Right cardiac atrium (tissue), 5 donors: ENCODE measurements at regions not wholly inside any gene's neighbourhood (a gene's known extent, or its start where the extent isn't known, plus 50 kb on each side); places are given as distances from the start of the nearest gene placed in this dataset.

ENCODE experiments used
- ATAC-seq, 2 donors: fragments of 200-7000 bp; cut with Tn5 transposase; one replicate each; pipeline versions ENCODE4 v1.8.0 to v1.9.1; 2020; ENCODE audit warnings: moderate library complexity in 2 of 2, mild to moderate bottlenecking in 1 of 2
- DNase-seq, 3 donors: peaks; one replicate each; pipeline ENCODE4 v3.0.0-alpha.2; 2020
- H3K27ac ChIP-seq: one replicate; pipeline ENCODE4 v1.5.1; 2013; ENCODE audit warnings: mild to moderate bottlenecking, low read length, control low read depth, moderate library complexity
- H3K27me3 ChIP-seq: one replicate; pipeline ENCODE4 v1.6.1; 2013; ENCODE audit not compliant: control insufficient read depth, insufficient read depth
- H3K4me1 ChIP-seq: one replicate; pipeline ENCODE4 v1.6.1; 2013; ENCODE audit warnings: low read length; ENCODE audit not compliant: control insufficient read depth, insufficient read depth
- H3K4me3 ChIP-seq: one replicate; pipeline ENCODE4 v1.5.1; 2013; ENCODE audit warnings: low read length, control low read depth
- H3K9me3 ChIP-seq: one replicate; pipeline ENCODE4 v1.6.1; 2013; ENCODE audit warnings: low read length; ENCODE audit not compliant: control insufficient read depth
- WGBS: extraction: QIAGEN DNeasy Blood & Tissue Kit; methylation state at CpG from one replicate; pipeline ENCODE4 v1.1.7; 2013; 5-methylcytosine and 5-hydroxymethylcytosine counted together
- intact Hi-C, 4 donors: fragments of 100-400 bp; cut with DNase I; formaldehyde crosslinking; loops; one replicate each; pipeline versions ENCODE4 v1.11.0 to v1.14.0; 2022 to 2023
- donor health status: healthy with polysubstance abuse.
- donor health status: DM: no; HTN: yes; CAD: no.
- donor health status: DM: no; HTN: no; CAD: no.
- donor health status: DM: no; HTN: yes; CAD: no; lungs with severe emphysema.
- donor health status: DM: yes; HTN: yes; CAD: no.

- no peak overlapping the region for H3K4me3 ChIP-seq
- no peaks in the 10 kb centered on the region for H3K27me3 ChIP-seq
- no peaks in the 10 kb centered on the region for H3K4me1 ChIP-seq
- WGBS: 82% methylated on average over 1 of the region's 1 CpG
- ATAC-seq (no peak), DNase-seq (no peak)
- intact Hi-C loops: no loop called here
- H3K9me3 ChIP-seq: no peaks in the 10 kb centered on the region
- H3K27ac ChIP-seq: no peak overlapping the region
These were observed 338.8 kb downstream of the EPM2A start for GRCh38 chr6:145396499-145396898.

- ATAC-seq (no peak), DNase-seq (no peak)
- no peaks in the 10 kb centered on the region for H3K9me3 ChIP-seq
- 77% methylated on average over 4 of the region's 4 CpGs for WGBS
- no peak overlapping the region for H3K27ac ChIP-seq
- H3K4me3 ChIP-seq: no peak overlapping the region
- no peaks in the 10 kb centered on the region for H3K27me3 ChIP-seq
- no peaks in the 10 kb centered on the region for H3K4me1 ChIP-seq
- intact Hi-C loops: no loop called here
These were observed 334.8 kb downstream of the EPM2A start for GRCh38 chr6:145400508-145400907.

GRCh38 chr6:145405006-145405551, 330.2 kb downstream of the EPM2A start:
- no peak for ATAC-seq
- intact Hi-C loops: no loop called here
- no peak overlapping the region for H3K4me3 ChIP-seq
- no peaks in the 10 kb centered on the region for H3K9me3 ChIP-seq
- no peaks in the 10 kb centered on the region for H3K27me3 ChIP-seq
- no peak overlapping the region for H3K27ac ChIP-seq
- H3K4me1 ChIP-seq: no peaks in the 10 kb centered on the region
- no peak for DNase-seq
- WGBS: 78% methylated on average over 5 of the region's 5 CpGs

DNA sequence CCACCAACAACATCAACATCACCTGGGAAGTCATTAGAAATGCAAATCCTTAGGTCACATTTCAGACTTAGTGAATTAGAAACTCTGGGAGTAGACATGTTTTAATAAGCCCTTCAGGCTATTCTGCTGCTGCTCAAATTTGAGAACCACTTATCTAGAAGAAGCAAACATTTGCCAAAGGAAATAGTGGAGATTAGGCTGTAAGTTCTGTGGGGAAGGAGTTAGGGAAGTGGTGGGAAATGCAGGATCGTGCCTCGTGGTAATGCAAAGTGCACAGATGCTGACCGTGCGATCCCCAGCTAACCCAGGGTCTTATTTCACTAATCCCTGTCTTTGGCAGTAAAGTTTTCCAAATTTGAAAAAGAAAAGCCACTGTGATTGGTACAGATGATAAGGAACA, 328.5 kb downstream of the EPM2A start:
- no peak for DNase-seq
- no peak for ATAC-seq
- Histone ChIP-seq H3K27ac (no peak overlapping the region), H3K4me1 (no peaks in the 10 kb centered on the region), H3K9me3 (no peaks in the 10 kb centered on the region), H3K4me3 (no peak overlapping the region), H3K27me3 (no peaks in the 10 kb centered on the region)
- intact Hi-C loops: no loop called here
- WGBS: 23% methylated on average over 4 of the region's 4 CpGs

GRCh38 chr6:145415616-145416015, 319.7 kb downstream of the EPM2A start:
- H3K4me1 ChIP-seq: peaks cover 1% of the 10 kb centered on the region
- H3K27ac ChIP-seq: no peak overlapping the region
- ATAC-seq: no peak
- H3K27me3 ChIP-seq: no peaks in the 10 kb centered on the region
- intact Hi-C loops: no loop called here
- no peak for DNase-seq
- H3K4me3 ChIP-seq: no peak overlapping the region
- H3K9me3 ChIP-seq: no peaks in the 10 kb centered on the region
- WGBS: 68% methylated on average over 2 of the region's 2 CpGs

DNA sequence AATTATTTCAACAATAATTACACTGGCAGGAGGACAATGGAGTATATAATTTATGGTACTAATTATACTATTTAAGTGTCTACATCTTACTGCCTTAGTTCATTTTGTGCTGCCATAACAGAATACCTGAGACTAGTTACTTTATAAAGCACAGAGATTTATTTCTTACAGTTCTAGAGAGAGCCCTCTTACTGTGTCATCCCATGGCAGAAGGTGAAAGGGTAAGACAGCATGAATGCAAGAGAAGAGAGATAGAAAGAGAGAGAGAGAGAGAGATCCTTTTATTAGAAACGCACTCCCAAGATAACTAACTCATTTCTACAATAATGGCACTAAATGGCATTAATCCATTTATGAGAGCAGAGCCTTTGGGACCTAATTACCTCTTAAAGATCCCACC, 314.7 kb downstream of the EPM2A start:
- intact Hi-C loops: no loop called here

GRCh38 chr6:145423936-145424335, 311.4 kb downstream of the EPM2A start:
- no peaks in the 10 kb centered on the region for H3K9me3 ChIP-seq
- WGBS: 87% methylated on average over 3 of the region's 3 CpGs
- ATAC-seq (no peak), DNase-seq (no peak)
- H3K27ac ChIP-seq: no peak overlapping the region
- H3K4me1 ChIP-seq: no peaks in the 10 kb centered on the region
- intact Hi-C loops: no loop called here
- H3K4me3 ChIP-seq: no peak overlapping the region
- H3K27me3 ChIP-seq: no peaks in the 10 kb centered on the region

More for the DNA sequence above, 314.7 kb downstream of the EPM2A start:
- Histone ChIP-seq H3K9me3 (no peaks in the 10 kb centered on the region), H3K4me3 (no peak overlapping the region), H3K27ac (no peak overlapping the region), H3K27me3 (no peaks in the 10 kb centered on the region), H3K4me1 (peaks cover 1% of the 10 kb centered on the region)
- 35% methylated on average over 1 of the region's 1 CpG for WGBS
- ATAC-seq (no peak), DNase-seq (no peak)

GRCh38 chr6:145427232-145427631, 308.1 kb downstream of the EPM2A start:
- ATAC-seq (no peak), DNase-seq (no peak)
- no peaks in the 10 kb centered on the region for H3K9me3 ChIP-seq
- intact Hi-C loops: no loop called here
- no peaks in the 10 kb centered on the region for H3K4me1 ChIP-seq
- no peak overlapping the region for H3K27ac ChIP-seq
- no peaks in the 10 kb centered on the region for H3K27me3 ChIP-seq
- no peak overlapping the region for H3K4me3 ChIP-seq
- 69% methylated on average over 4 of the region's 4 CpGs for WGBS

GRCh38 chr6:145428706-145429105, 306.6 kb downstream of the EPM2A start:
- no peaks in the 10 kb centered on the region for H3K4me1 ChIP-seq
- no peak overlapping the region for H3K27ac ChIP-seq
- WGBS: 23% methylated on average over 6 of the region's 6 CpGs
- no peak overlapping the region for H3K4me3 ChIP-seq
- no peaks in the 10 kb centered on the region for H3K27me3 ChIP-seq
- no peak for DNase-seq
- no peaks in the 10 kb centered on the region for H3K9me3 ChIP-seq
- intact Hi-C loops: no loop called here
- no peak for ATAC-seq

GRCh38 chr6:145442110-145442509, 293.2 kb downstream of the EPM2A start:
- Histone ChIP-seq H3K27ac (no peak overlapping the region), H3K27me3 (no peaks in the 10 kb centered on the region), H3K4me3 (no peak overlapping the region), H3K4me1 (no peaks in the 10 kb centered on the region), H3K9me3 (no peaks in the 10 kb centered on the region)
- intact Hi-C loops: no loop called here
- DNase-seq (no peak), ATAC-seq (no peak)
- WGBS: 95% methylated on average over 2 of the region's 2 CpGs

DNA sequence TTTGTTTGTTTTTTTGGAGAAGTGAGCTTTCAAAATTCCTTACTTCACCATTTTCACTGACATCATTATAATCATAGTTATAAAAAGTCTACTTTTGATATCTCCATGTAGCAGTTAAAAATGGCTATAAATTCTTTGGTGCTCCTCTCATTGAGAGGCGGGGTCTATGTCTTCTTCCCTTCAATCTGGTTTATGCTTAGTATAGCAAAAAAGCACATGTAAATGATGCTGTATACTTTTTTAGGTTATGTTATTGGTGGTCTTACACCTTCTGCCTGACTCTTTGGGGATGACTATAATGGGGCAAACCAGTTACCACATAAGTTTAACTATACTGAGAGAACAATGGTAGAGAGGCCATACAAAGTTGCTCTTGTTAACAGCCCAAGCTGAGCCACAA, 289.6 kb downstream of the EPM2A start:
- no peaks in the 10 kb centered on the region for H3K9me3 ChIP-seq

GRCh38 chr6:145451029-145451428, 284.3 kb downstream of the EPM2A start:
- Histone ChIP-seq H3K27ac (no peak overlapping the region), H3K4me3 (no peak overlapping the region), H3K4me1 (no peaks in the 10 kb centered on the region), H3K27me3 (no peaks in the 10 kb centered on the region), H3K9me3 (no peaks in the 10 kb centered on the region)
- 96% methylated on average over 1 of the region's 1 CpG for WGBS
- intact Hi-C loops: no loop called here
- DNase-seq (no peak), ATAC-seq (no peak)

More for the DNA sequence above, 289.6 kb downstream of the EPM2A start:
- no peak overlapping the region for H3K4me3 ChIP-seq
- no peak overlapping the region for H3K27ac ChIP-seq
- DNase-seq (no peak), ATAC-seq (no peak)
- H3K27me3 ChIP-seq: no peaks in the 10 kb centered on the region
- 79% methylated on average over 1 of the region's 1 CpG for WGBS
- intact Hi-C loops: no loop called here
- H3K4me1 ChIP-seq: no peaks in the 10 kb centered on the region
